ENCODE measurements at regions not wholly inside any gene's neighbourhood (a gene's known extent, or its start where the extent isn't known, plus 50 kb on each side); places are given as distances from the start of the nearest gene placed in this dataset.

GRCh38 chr12:89062996-89063395 lies 289.3 kb downstream of the DUSP6 start:
- TF ChIP-seq, protein P1, sequence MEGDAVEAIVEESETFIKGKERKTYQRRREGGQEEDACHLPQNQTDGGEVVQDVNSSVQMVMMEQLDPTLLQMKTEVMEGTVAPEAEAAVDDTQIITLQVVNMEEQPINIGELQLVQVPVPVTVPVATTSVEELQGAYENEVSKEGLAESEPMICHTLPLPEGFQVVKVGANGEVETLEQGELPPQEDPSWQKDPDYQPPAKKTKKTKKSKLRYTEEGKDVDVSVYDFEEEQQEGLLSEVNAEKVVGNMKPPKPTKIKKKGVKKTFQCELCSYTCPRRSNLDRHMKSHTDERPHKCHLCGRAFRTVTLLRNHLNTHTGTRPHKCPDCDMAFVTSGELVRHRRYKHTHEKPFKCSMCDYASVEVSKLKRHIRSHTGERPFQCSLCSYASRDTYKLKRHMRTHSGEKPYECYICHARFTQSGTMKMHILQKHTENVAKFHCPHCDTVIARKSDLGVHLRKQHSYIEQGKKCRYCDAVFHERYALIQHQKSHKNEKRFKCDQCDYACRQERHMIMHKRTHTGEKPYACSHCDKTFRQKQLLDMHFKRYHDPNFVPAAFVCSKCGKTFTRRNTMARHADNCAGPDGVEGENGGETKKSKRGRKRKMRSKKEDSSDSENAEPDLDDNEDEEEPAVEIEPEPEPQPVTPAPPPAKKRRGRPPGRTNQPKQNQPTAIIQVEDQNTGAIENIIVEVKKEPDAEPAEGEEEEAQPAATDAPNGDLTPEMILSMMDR (IDR thresholded peaks at IDR 0.05), result no peak
- TF ChIP-seq POLR2A (IDR thresholded peaks at IDR 0.05), result no peak
- TF ChIP-seq POLR2AphosphoS5 (IDR thresholded peaks at IDR 0.05), result no peak

Measured in gastroesophageal sphincter (tissue), 3 donors.